CD14-positive monocyte (primary cell): ENCODE measurements at regions not wholly inside any gene's neighbourhood (a gene's known extent, or its start where the extent isn't known, plus 50 kb on each side); places are given as distances from the start of the nearest gene placed in this dataset.

Experiments used
- DNase-seq, 3 donors: peaks; one replicate each; pipeline ENCODE4 v3.0.0-alpha.2; 2011 to 2022
- H2AFZ ChIP-seq: 2 replicates; pipeline ENCODE4 v1.6.0; 2012; ENCODE audit warnings: mild to moderate bottlenecking, low read depth, low read length, inconsistent platforms; ENCODE audit not compliant: insufficient read depth, poor library complexity, severe bottlenecking
- H3K27ac ChIP-seq, 2 donors: 1 replicate in 1 of 2; 2 replicates in 1 of 2; pipeline ENCODE4 v1.5.1; 2012 to 2013; ENCODE audit warnings: low read length in 2 of 2, control low read depth in 1 of 2, inconsistent platforms in 1 of 2, low read depth in 1 of 2, mild to moderate bottlenecking in 1 of 2
- H3K27me3 ChIP-seq, 2 donors: one replicate each; pipeline versions ENCODE4 v1.6.0 to v1.6.1; 2011 to 2013; ENCODE audit warnings: low read length in 2 of 2; ENCODE audit not compliant: control insufficient read depth in 2 of 2, insufficient read depth in 2 of 2
- H3K36me3 ChIP-seq, 2 donors: replicated peaks in 1 of 2; 1 replicate in 1 of 2; 2 replicates in 1 of 2; pipeline versions ENCODE4 v1.5.1 to v1.6.1; 2012 to 2013; ENCODE audit warnings: low read length in 2 of 2, control low read depth in 1 of 2, inconsistent platforms in 1 of 2, mild to moderate bottlenecking in 1 of 2; ENCODE audit not compliant: insufficient read depth in 2 of 2, control insufficient read depth in 1 of 2
- H3K4me1 ChIP-seq, 2 donors: 1 replicate in 1 of 2; 2 replicates in 1 of 2; pipeline versions ENCODE4 v1.5.1 to v1.6.1; 2012 to 2013; ENCODE audit warnings: low read length in 2 of 2, control low read depth in 1 of 2, inconsistent platforms in 1 of 2, mild to moderate bottlenecking in 1 of 2, moderate library complexity in 1 of 2; ENCODE audit not compliant: insufficient read depth in 2 of 2, control insufficient read depth in 1 of 2
- H3K4me2 ChIP-seq: replicated peaks from 2 replicates; pipeline ENCODE3; 2012; ENCODE audit warnings: low read length, moderate library complexity, mild to moderate bottlenecking; ENCODE audit not compliant: poor library complexity, severe bottlenecking; ENCODE audit errors: extremely low read depth
- H3K4me3 ChIP-seq, 3 experiments: fragments of 200-600 bp in 1 of 3; sonication (generic) in 1 of 3; replicated peaks in 1 of 3; 1 replicate in 2 of 3; 2 replicates in 1 of 3; pipeline ENCODE4 v1.5.1; 2011 to 2013; ENCODE audit warnings: low read length in 3 of 3, mild to moderate bottlenecking in 3 of 3, control low read depth in 2 of 3, low read depth in 2 of 3, inconsistent platforms in 1 of 3, moderate library complexity in 1 of 3
- H3K79me2 ChIP-seq: 2 replicates; pipeline ENCODE4 v1.6.0; 2012; ENCODE audit warnings: mild to moderate bottlenecking, control low read depth, inconsistent platforms, low read length, moderate library complexity; ENCODE audit not compliant: insufficient read depth
- H3K9ac ChIP-seq: 2 replicates; pipeline ENCODE4 v1.6.0; 2017; ENCODE audit warnings: low read length, mild to moderate bottlenecking; ENCODE audit not compliant: insufficient read depth, poor library complexity, severe bottlenecking
- H3K9me3 ChIP-seq, 2 donors: replicated peaks in 1 of 2; 1 replicate in 1 of 2; 2 replicates in 1 of 2; pipeline versions ENCODE4 v1.5.1 to v1.6.1; 2012 to 2013; ENCODE audit warnings: low read length in 2 of 2, control low read depth in 1 of 2; ENCODE audit not compliant: control insufficient read depth in 1 of 2, insufficient read depth in 1 of 2
- H4K20me1 ChIP-seq: 2 replicates; pipeline ENCODE4 v1.6.0; 2012; ENCODE audit warnings: mild to moderate bottlenecking, low read length, control low read depth, moderate library complexity; ENCODE audit not compliant: insufficient read depth
- H3K27ac Mint-ChIP-seq, 7 donors: one replicate each; pipeline ENCODE4 v1.8.0; 2020; ENCODE audit warnings: mild to moderate bottlenecking in 7 of 7, mixed read lengths in 7 of 7, moderate library complexity in 6 of 7, inconsistent platforms in 2 of 7
- H3K27me3 Mint-ChIP-seq, 3 donors: one replicate each; pipeline ENCODE4 v1.8.0; 2021 to 2022; ENCODE audit warnings: low read depth in 3 of 3, mild to moderate bottlenecking in 3 of 3, mixed read lengths in 3 of 3, moderate library complexity in 3 of 3, inconsistent platforms in 1 of 3
- H3K36me3 Mint-ChIP-seq, 2 donors: one replicate each; pipeline ENCODE4 v1.8.0; 2020; ENCODE audit warnings: mixed read lengths in 2 of 2, inconsistent platforms in 1 of 2, mild to moderate bottlenecking in 1 of 2
- H3K4me1 Mint-ChIP-seq: one replicate; pipeline ENCODE4 v1.8.0; 2020; ENCODE audit warnings: mild to moderate bottlenecking, mixed read lengths
- H3K4me3 Mint-ChIP-seq, 2 donors: one replicate each; pipeline ENCODE4 v1.8.0; 2020; ENCODE audit warnings: mild to moderate bottlenecking in 2 of 2, mixed read lengths in 2 of 2, moderate library complexity in 1 of 2
- H3K9me3 Mint-ChIP-seq, 7 donors: one replicate each; pipeline ENCODE4 v1.8.0; 2020 to 2022; ENCODE audit warnings: mixed read lengths in 7 of 7, mild to moderate bottlenecking in 6 of 7, moderate library complexity in 6 of 7, inconsistent platforms in 2 of 7
- WGBS: methylation state at CpG from one replicate; pipeline ENCODE4 v1.1.5; 2013; ENCODE audit warnings: missing lambda C conversion rate; ENCODE audit not compliant: insufficient coverage; 5-methylcytosine and 5-hydroxymethylcytosine counted together
- intact Hi-C, 2 donors: fragments of 100-400 bp; cut with micrococcal nuclease; formaldehyde crosslinking; loops; one replicate each; pipeline versions ENCODE4 v1.15.0 to v1.15.1; 2023
- TF ChIP-seq, protein P1 (sequence below): fragments of 200-600 bp; IDR thresholded peaks from one replicate; pipeline ENCODE4 v1.8.0; 2022; ENCODE audit warnings: antibody characterized with exemption, mild to moderate bottlenecking

DNA sequence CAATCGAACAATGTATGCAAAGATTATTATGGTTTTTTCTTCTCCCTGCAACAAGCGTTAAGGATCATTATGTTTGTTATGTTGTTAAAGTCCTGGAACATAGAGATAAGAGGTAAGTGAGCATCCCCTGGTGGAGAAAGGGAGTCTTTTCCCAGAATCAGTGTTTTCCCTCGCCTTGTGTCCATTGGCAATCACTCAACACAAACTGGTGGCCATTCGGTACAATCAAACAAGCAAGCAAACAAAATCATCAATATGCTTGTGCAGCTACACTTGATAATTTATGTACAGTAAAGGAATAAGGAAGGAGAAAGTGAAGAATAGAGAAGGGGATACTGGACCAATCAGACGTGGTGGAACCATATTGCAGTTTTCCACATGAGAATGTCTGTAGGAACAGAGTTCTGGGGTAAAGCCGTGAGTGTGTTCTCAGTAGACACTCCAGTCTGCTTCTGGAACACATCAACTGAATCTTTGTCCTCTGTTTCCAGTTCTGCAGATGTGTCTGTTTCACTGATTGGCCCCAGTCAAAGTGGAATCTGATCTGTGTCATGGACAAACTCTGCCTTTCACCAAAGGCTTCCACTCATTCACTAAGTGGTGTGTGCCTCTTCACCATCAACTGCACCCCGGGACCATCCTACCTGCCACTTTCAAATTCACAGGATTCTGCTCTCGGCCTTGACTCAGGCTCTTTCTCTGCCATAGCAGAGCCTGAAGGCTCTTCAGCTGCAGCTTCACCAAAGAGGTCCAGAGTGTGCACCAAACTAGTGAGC, 169.5 kb downstream of the AHSP start:
- intact Hi-C loops, result no loop called here
- Mint-ChIP-seq H3K9me3 (peaks cover 0 to 7% (median 5%) of the 10 kb centered on the region in 7 donors), H3K4me1 (peaks cover 16% of the 10 kb centered on the region), H3K36me3 (peaks cover 0 to 3% of the 10 kb centered on the region in 2 donors), H3K27ac (no peak overlapping the region), H3K4me3 (peak overlapping the region in 1 of 2 donors; percentile 40), H3K27me3 (peaks cover 26 to 33% (median 30%) of the 10 kb centered on the region in 3 donors)
- Histone ChIP-seq H3K4me3 (no peak overlapping the region), H3K27me3 (peaks cover 4 to 33% of the 10 kb centered on the region in 2 donors), H2AFZ (no peak overlapping the region), H3K9me3 (peaks cover 0 to 5% of the 10 kb centered on the region in 2 donors), H3K36me3 (no peaks in the 10 kb centered on the region), H3K79me2 (no peaks in the 10 kb centered on the region), H3K9ac (no peak overlapping the region), H3K27ac (no peak overlapping the region), H3K4me2 (no peak overlapping the region), H4K20me1 (no peaks in the 10 kb centered on the region), H3K4me1 (peaks cover 19 to 22% of the 10 kb centered on the region in 2 donors)
- no peak for DNase-seq
- 93% methylated on average over 3 of the region's 8 CpGs for WGBS
- TF ChIP-seq, protein P1, sequence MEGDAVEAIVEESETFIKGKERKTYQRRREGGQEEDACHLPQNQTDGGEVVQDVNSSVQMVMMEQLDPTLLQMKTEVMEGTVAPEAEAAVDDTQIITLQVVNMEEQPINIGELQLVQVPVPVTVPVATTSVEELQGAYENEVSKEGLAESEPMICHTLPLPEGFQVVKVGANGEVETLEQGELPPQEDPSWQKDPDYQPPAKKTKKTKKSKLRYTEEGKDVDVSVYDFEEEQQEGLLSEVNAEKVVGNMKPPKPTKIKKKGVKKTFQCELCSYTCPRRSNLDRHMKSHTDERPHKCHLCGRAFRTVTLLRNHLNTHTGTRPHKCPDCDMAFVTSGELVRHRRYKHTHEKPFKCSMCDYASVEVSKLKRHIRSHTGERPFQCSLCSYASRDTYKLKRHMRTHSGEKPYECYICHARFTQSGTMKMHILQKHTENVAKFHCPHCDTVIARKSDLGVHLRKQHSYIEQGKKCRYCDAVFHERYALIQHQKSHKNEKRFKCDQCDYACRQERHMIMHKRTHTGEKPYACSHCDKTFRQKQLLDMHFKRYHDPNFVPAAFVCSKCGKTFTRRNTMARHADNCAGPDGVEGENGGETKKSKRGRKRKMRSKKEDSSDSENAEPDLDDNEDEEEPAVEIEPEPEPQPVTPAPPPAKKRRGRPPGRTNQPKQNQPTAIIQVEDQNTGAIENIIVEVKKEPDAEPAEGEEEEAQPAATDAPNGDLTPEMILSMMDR, result peak; percentile 43

DNA sequence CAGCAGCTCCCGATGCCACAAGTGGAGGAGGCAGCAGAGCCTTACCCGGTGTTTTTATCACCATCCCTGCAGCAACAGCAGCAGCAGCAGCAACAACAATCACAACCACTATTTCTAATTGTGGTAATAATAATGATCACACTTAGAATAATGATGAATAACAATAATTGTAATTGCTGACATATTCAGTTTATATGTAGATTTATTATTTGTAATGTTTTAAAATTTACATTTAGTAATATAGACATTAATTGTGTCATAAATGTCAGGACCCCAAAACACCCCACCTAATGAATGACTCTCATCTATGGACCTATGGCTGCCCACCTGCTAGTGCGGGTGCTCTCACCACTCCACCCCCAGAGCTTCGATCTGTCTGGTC, 170.0 kb downstream of the AHSP start:
- peak overlapping the region in 1 of 7 donors; percentile 51 for H3K27ac Mint-ChIP-seq
- H2AFZ ChIP-seq, result no peak overlapping the region
- peaks cover 0 to 8% of the 10 kb centered on the region in 2 donors for H3K36me3 Mint-ChIP-seq
- peaks cover 0 to 9% (median 4%) of the 10 kb centered on the region in 7 donors for H3K9me3 Mint-ChIP-seq
- H3K27me3 Mint-ChIP-seq, result peaks cover 31 to 35% (median 35%) of the 10 kb centered on the region in 3 donors
- no peaks in the 10 kb centered on the region for H3K79me2 ChIP-seq
- DNase-seq, result no peak
- H3K9ac ChIP-seq, result no peak overlapping the region
- H4K20me1 ChIP-seq, result no peaks in the 10 kb centered on the region
- TF ChIP-seq, protein P1, result no peak
- H3K4me3 Mint-ChIP-seq, result peak overlapping the region in 1 of 2 donors; percentile 3
- H3K4me1 ChIP-seq, result peaks cover 19 to 22% of the 10 kb centered on the region in 2 donors
- no peaks in the 10 kb centered on the region for H3K36me3 ChIP-seq
- H3K4me1 Mint-ChIP-seq, result peaks cover 16% of the 10 kb centered on the region
- peaks cover 4 to 39% of the 10 kb centered on the region in 2 donors for H3K27me3 ChIP-seq
- H3K4me3 ChIP-seq, result no peak overlapping the region
- no peak overlapping the region for H3K4me2 ChIP-seq
- intact Hi-C loops, result no loop called here
- 100% methylated on average over 1 of the region's 4 CpGs for WGBS
- no peak overlapping the region for H3K27ac ChIP-seq
- H3K9me3 ChIP-seq, result peaks cover 0 to 5% of the 10 kb centered on the region in 2 donors
